Panc1 (cell line): ENCODE measurements at regions not wholly inside any gene's neighbourhood (a gene's known extent, or its start where the extent isn't known, plus 50 kb on each side); places are given as distances from the start of the nearest gene placed in this dataset.

ENCODE experiments used
- CTCF ChIP-seq: fragments of 450-650 bp; IDR thresholded peaks from 2 replicates; pipeline ENCODE4 v1.5.1; 2017; ENCODE audit warnings: mild to moderate bottlenecking
- POLR2AphosphoS5 ChIP-seq: IDR thresholded peaks from 2 replicates; pipeline ENCODE4 v1.6.1; 2012; ENCODE audit warnings: mild to moderate bottlenecking, low read depth, low read length, moderate library complexity
- REST ChIP-seq, 2 experiments: IDR thresholded peaks; 2 replicates each; pipeline ENCODE4 v1.6.1; 2011 to 2012; ENCODE audit warnings: low read depth in 2 of 2, control low read depth in 1 of 2, low read length in 1 of 2, mild to moderate bottlenecking in 1 of 2, moderate library complexity in 1 of 2; ENCODE audit not compliant: insufficient read depth in 1 of 2
- SIN3A ChIP-seq: IDR thresholded peaks from 2 replicates; pipeline ENCODE4 v1.6.1; 2012; ENCODE audit warnings: low read depth, mild to moderate bottlenecking, low read length, moderate library complexity, borderline replicate concordance; ENCODE audit not compliant: insufficient read depth
- TCF7L2 ChIP-seq: IDR thresholded peaks from 2 replicates; pipeline ENCODE4 v1.6.1; 2011; ENCODE audit warnings: mild to moderate bottlenecking, low read depth, low read length, inconsistent platforms

GRCh38 chr13:70622796-70623195 is 514.5 kb upstream of the KLHL1 start:
- TF ChIP-seq CTCF (no peak), POLR2AphosphoS5 (no peak), REST (IDR thresholded peaks at IDR 0.05; ENCODE audit: insufficient read depth in 1 of 2, low read depth in 2 of 2, low read length in 1 of 2) (no peak), TCF7L2 (no peak), SIN3A (no peak)
